BLaER1 treated with 17β-estradiol and CSF1 and Interleukin-3, amounts not matched to agents 10 nM and 100 nM (cell line): ENCODE measurements at regions not wholly inside any gene's neighbourhood (a gene's known extent, or its start where the extent isn't known, plus 50 kb on each side); places are given as distances from the start of the nearest gene placed in this dataset.

Experiments used
- H3K27ac ChIP-seq, 11 experiments: shearing (Covaris generic); formaldehyde crosslinking; 2 replicates each; pipeline ENCODE4 v1.8.1; 2022
- H3K27me3 ChIP-seq, 11 experiments: shearing (Covaris generic); formaldehyde crosslinking; 2 replicates each; pipeline ENCODE4 v1.8.1; 2022
- H3K36me3 ChIP-seq, 11 experiments: shearing (Covaris generic); formaldehyde crosslinking; 2 replicates each; pipeline ENCODE4 v1.8.1; 2022
- H3K4me1 ChIP-seq, 10 experiments: shearing (Covaris generic); formaldehyde crosslinking; 2 replicates each; pipeline ENCODE4 v1.8.1; 2022
- H3K4me2 ChIP-seq, 11 experiments: shearing (Covaris generic); formaldehyde crosslinking; 2 replicates each; pipeline ENCODE4 v1.8.1; 2022
- H3K4me3 ChIP-seq, 10 experiments: shearing (Covaris generic); formaldehyde crosslinking; 2 replicates each; pipeline ENCODE4 v1.8.1; 2022
- H3K9ac ChIP-seq, 11 experiments: shearing (Covaris generic); formaldehyde crosslinking; 2 replicates each; pipeline ENCODE4 v1.8.1; 2022
- H3K9me3 ChIP-seq, 11 experiments: shearing (Covaris generic); formaldehyde crosslinking; replicated peaks in 1 of 11; 2 replicates each; pipeline ENCODE4 v1.8.1; 2022
- H4K20me1 ChIP-seq, 11 experiments: shearing (Covaris generic); formaldehyde crosslinking; 2 replicates each; pipeline ENCODE4 v1.8.1; 2022
- Cebpa-rat ChIP-seq, 11 experiments: shearing (Covaris generic); IDR thresholded peaks; 2 replicates each; pipeline ENCODE4 v1.8.1; 2022

- Histone ChIP-seq H3K27me3 (no peaks in the 10 kb centered on the region), H3K4me1 (peaks cover 11 to 56% (median 42%) of the 10 kb centered on the region in 10 experiments), H3K4me2 (peak overlapping the region in 6 of 11 experiments; percentile 51 to 79 (median 68); a peak in 10 of 22 replicates), H3K9ac (no peak overlapping the region), H4K20me1 (no peaks in the 10 kb centered on the region; a peak in 1 of 22 replicates), H3K36me3 (no peaks in the 10 kb centered on the region), H3K27ac (no peak overlapping the region), H3K9me3 (peaks cover 0 to 7% (median 0%) of the 10 kb centered on the region in 11 experiments; a peak in 6 of 22 replicates), H3K4me3 (no peak overlapping the region)
- TF ChIP-seq Cebpa-rat (IDR thresholded peaks at IDR 0.05): no peak
These were observed 243.9 kb downstream of the RRAGC start for GRCh38 chr1:38615680-38616079.

DNA sequence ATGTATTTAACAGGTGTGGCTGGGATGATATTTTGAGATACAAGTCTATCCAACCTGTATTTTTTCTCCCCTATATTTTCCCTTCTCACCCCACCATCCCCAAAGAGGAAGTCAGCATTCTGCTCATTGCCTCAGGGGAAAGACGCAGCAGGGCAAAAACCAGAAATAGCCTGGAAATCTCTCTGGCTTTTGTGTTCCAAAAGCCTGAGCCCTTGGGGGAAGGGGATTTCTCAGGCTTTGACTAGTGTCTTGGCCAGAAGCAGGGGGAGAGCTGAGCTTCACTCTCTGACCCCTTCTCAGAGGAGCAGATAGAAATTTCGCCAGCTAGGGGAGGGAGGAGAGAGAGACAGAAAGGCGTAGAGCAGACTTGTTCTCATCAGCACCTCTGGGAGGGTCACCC, 244.7 kb downstream of the RRAGC start:
- no peak overlapping the region for H3K27ac ChIP-seq
- H3K9me3 ChIP-seq: peaks cover 0 to 7% (median 0%) of the 10 kb centered on the region in 11 experiments; a peak in 6 of 22 replicates
- no peaks in the 10 kb centered on the region for H3K27me3 ChIP-seq
- TF ChIP-seq Cebpa-rat (IDR thresholded peaks at IDR 0.05): no peak
- H4K20me1 ChIP-seq: no peaks in the 10 kb centered on the region; a peak in 1 of 22 replicates
- H3K4me3 ChIP-seq: no peak overlapping the region
- H3K4me1 ChIP-seq: peaks cover 11 to 50% (median 41%) of the 10 kb centered on the region in 10 experiments
- H3K4me2 ChIP-seq: peak overlapping the region; percentile 54 to 79 (median 67)
- peak overlapping the region in 1 of 11 experiments; percentile 14; a peak in 1 of 22 replicates for H3K9ac ChIP-seq
- H3K36me3 ChIP-seq: no peaks in the 10 kb centered on the region

DNA sequence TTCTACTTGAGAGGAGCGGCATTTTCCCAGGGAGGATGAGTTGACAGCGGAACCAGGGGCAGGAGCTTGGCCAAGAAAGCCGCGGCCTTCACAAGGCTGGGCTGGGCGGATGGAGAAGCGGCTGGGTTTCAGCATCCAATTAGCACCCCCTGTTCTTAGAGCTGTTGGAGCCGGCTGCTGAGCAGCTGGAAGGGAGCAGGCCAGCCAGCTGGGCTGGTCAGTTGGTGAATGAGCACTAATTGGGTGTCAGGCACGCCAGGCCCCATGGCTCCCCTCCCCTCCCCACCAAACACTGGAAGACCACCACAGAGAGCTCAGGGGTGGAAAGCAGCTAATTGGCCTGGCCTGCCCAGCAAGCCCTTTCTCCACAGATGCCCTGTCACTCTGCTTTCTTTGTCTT, 245.6 kb downstream of the RRAGC start:
- H3K4me1 ChIP-seq: peaks cover 11 to 50% (median 41%) of the 10 kb centered on the region in 10 experiments
- no peaks in the 10 kb centered on the region for H3K27me3 ChIP-seq
- H3K9me3 ChIP-seq: peaks cover 0 to 7% (median 0%) of the 10 kb centered on the region in 11 experiments; a peak in 6 of 22 replicates
- no peak for TF ChIP-seq Cebpa-rat (IDR thresholded peaks at IDR 0.05)
- H3K4me2 ChIP-seq: peak overlapping the region in 7 of 11 experiments; percentile 57 to 79 (median 67); a peak in 9 of 22 replicates
- H3K9ac ChIP-seq: no peak overlapping the region
- H3K27ac ChIP-seq: no peak overlapping the region
- no peaks in the 10 kb centered on the region for H3K36me3 ChIP-seq
- no peak overlapping the region for H3K4me3 ChIP-seq
- no peaks in the 10 kb centered on the region; a peak in 1 of 22 replicates for H4K20me1 ChIP-seq

DNA sequence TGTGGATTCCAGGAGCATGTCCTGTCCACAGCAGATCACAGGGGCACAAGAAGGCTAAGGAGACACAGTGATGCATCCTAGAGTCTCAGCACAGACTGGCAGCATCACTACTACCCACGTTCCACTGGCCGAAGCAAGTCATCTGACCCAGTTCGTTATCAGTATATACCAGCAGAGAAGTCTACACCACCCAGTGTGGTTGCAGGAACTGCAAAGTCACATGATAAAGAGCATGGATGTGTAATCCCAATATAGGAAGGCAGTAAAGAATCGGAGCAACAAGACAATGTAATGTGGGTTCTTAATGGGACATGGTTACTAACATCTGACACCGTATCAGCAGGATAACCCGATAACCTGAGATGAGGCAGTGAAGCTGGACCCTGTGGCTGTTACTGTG, 246.6 kb downstream of the RRAGC start:
- H3K4me1 ChIP-seq: peaks cover 11 to 50% (median 41%) of the 10 kb centered on the region in 10 experiments
- peaks cover 0 to 7% (median 0%) of the 10 kb centered on the region in 11 experiments; a peak in 6 of 22 replicates for H3K9me3 ChIP-seq
- no peak overlapping the region for H3K27ac ChIP-seq
- no peaks in the 10 kb centered on the region for H3K27me3 ChIP-seq
- TF ChIP-seq Cebpa-rat (IDR thresholded peaks at IDR 0.05): no peak
- no peaks in the 10 kb centered on the region for H3K36me3 ChIP-seq
- H4K20me1 ChIP-seq: no peaks in the 10 kb centered on the region; a peak in 1 of 22 replicates
- no peak overlapping the region for H3K4me2 ChIP-seq
- no peak overlapping the region for H3K9ac ChIP-seq
- H3K4me3 ChIP-seq: no peak overlapping the region

DNA sequence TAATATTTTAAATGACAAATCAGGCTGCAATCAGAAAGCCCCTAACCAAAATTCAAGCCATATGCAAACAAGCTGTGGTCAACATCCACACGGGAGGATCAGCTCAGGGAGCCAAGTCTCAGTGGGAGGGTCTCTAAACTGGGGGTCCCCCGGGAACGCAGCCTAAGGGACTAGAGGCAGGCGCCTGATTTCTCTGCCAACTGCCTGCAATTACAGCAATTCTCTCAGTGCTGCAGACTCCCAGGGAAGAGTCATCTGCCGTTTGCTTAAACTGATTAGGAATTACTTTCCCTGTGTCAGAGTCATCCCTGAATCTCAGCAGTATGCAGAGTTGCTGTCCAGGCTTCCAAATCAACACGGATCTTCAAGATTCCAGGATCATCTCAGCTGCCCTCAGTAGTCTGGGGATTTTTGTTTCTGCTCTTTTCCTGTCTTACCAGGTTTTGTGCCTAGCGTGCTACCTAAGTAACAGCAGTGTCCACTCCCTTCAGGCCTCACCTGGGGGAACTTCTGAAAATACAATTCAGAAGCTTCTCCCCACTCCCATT, 247.8 kb downstream of the RRAGC start:
- H3K4me2 ChIP-seq: peak overlapping the region in 7 of 11 experiments; percentile 10 to 57 (median 36); a peak in 11 of 22 replicates
- no peaks in the 10 kb centered on the region; a peak in 1 of 22 replicates for H4K20me1 ChIP-seq
- no peak overlapping the region for H3K9ac ChIP-seq
- no peak overlapping the region for H3K27ac ChIP-seq
- no peaks in the 10 kb centered on the region for H3K27me3 ChIP-seq
- H3K9me3 ChIP-seq: peaks cover 0 to 7% (median 0%) of the 10 kb centered on the region in 11 experiments; a peak in 6 of 22 replicates
- TF ChIP-seq Cebpa-rat (IDR thresholded peaks at IDR 0.05): no peak
- peaks cover 11 to 42% (median 35%) of the 10 kb centered on the region in 10 experiments for H3K4me1 ChIP-seq
- H3K4me3 ChIP-seq: no peak overlapping the region
- H3K36me3 ChIP-seq: no peaks in the 10 kb centered on the region

DNA sequence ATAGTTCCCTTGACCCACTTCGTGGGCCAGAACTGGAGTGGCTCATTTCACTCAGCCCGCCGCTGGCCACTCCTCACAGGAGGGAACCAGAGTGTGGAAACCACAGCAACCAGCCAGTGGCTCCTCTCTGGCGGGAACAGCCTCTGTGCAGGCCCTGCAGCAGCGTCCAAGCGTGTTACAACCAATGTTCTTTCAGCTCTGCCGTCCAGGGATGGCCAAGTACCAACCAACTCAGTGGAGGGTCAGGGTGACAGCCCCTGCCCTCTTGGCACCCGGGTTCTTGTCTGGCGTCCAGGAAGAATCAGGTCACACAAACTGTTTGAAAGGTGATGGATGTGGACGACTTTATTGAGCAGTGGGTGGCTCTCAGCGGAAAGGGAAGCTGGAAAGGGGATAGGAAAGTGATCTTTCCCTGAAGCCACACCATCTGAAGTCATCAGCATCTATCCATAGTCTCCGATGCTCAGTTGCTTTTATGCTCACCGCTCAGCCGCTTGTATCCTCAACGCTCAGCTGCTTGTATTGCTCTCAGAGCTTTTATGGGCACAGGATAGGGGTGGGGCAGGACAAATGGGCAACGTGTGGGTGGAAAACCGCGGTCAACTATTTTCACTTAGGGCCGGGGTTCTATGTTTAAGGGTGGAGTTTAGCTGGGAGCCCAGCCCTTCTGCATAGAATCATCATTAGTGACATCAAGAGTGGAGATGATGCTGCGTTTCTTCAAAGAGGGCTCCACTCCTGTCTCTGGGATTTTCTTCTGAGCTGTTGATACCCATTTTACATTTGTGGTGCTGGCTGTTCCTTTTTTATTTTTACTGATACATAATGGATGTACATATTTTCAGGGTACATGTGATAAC, 250.2 kb downstream of the RRAGC start:
- no peak overlapping the region for H3K4me2 ChIP-seq
- H3K4me1 ChIP-seq: peaks cover 1 to 19% (median 14%) of the 10 kb centered on the region in 10 experiments; a peak in 18 of 20 replicates
- H3K36me3 ChIP-seq: no peaks in the 10 kb centered on the region
- no peak for TF ChIP-seq Cebpa-rat (IDR thresholded peaks at IDR 0.05)
- no peak overlapping the region for H3K27ac ChIP-seq
- no peak overlapping the region for H3K9ac ChIP-seq
- H3K4me3 ChIP-seq: no peak overlapping the region
- no peaks in the 10 kb centered on the region for H3K27me3 ChIP-seq
- no peaks in the 10 kb centered on the region for H3K9me3 ChIP-seq
- no peaks in the 10 kb centered on the region; a peak in 1 of 22 replicates for H4K20me1 ChIP-seq

DNA sequence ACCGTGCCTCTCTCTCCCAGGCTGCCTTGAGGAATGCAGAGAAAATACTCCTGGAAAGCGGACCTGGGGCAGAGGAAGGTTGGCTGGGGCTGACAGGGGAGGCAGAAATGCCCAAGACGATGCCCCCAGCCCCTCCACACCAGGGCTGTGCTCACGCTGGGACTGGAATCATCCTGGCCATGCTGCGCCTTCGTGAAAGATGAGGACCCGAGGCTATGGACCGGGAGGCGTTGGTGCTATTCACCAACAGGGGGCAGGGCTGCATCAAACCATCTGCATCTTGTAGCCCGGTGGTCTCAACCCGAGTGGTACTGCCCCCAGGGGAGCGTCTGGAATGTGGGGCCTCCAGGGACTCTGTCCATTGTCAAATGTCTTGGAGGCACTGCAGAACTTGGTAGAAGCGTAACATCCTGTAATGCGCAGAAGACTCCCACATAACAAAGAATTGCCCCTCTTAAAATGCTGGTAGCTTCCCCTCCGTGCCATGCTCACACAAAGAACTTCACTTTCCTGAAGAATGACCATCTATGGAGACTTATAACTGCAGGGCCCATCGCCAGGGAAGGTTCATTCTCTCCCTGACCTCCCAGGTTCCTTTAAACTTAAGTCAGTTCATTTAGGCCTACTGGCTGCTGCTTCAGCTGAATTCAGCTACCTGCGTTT, 251.2 kb downstream of the RRAGC start:
- H3K36me3 ChIP-seq: no peaks in the 10 kb centered on the region
- H3K9ac ChIP-seq: no peak overlapping the region
- no peaks in the 10 kb centered on the region; a peak in 1 of 22 replicates for H4K20me1 ChIP-seq
- no peak overlapping the region for H3K27ac ChIP-seq
- H3K9me3 ChIP-seq: no peaks in the 10 kb centered on the region
- no peak overlapping the region for H3K4me3 ChIP-seq
- no peak for TF ChIP-seq Cebpa-rat (IDR thresholded peaks at IDR 0.05)
- H3K4me2 ChIP-seq: no peak overlapping the region
- no peaks in the 10 kb centered on the region for H3K27me3 ChIP-seq
- peaks cover 0 to 13% (median 8%) of the 10 kb centered on the region in 10 experiments; a peak in 11 of 20 replicates for H3K4me1 ChIP-seq

- Histone ChIP-seq H3K27me3 (no peaks in the 10 kb centered on the region), H3K4me3 (no peak overlapping the region)
These were observed 252.0 kb downstream of the RRAGC start for GRCh38 chr1:38607526-38607925.

DNA sequence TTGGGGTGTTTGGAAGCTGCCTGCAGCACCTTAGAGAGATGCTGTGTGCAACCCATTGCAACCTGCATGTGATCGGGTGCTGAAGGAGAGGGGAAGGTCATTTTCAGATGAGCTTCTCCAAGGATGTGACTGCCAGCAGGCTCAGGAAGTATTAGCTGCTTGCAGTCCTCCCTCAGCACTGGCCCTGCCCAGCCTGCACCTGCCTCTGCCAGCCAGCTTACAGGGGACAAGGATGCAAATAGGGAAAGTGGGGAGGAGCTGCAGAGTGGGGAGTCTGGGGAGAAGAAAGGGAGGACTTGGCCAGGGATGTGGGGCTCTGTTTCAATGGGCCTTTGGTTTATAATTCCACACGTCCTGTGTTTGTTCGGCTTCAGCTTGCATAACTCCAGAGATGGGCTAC, 254.5 kb downstream of the RRAGC start:
- Histone ChIP-seq H4K20me1 (no peaks in the 10 kb centered on the region; a peak in 1 of 22 replicates), H3K9me3 (no peaks in the 10 kb centered on the region), H3K27ac (no peak overlapping the region), H3K4me3 (no peak overlapping the region), H3K27me3 (no peaks in the 10 kb centered on the region), H3K9ac (no peak overlapping the region), H3K36me3 (no peaks in the 10 kb centered on the region), H3K4me1 (peaks cover 0 to 6% (median 0%) of the 10 kb centered on the region in 10 experiments; a peak in 2 of 20 replicates), H3K4me2 (no peak overlapping the region)
- no peak for TF ChIP-seq Cebpa-rat (IDR thresholded peaks at IDR 0.05)

More at GRCh38 chr1:38607526-38607925, 252.0 kb downstream of the RRAGC start:
- Histone ChIP-seq H3K36me3 (no peaks in the 10 kb centered on the region), H3K4me1 (peaks cover 0 to 13% (median 8%) of the 10 kb centered on the region in 10 experiments; a peak in 11 of 20 replicates), H3K27ac (no peak overlapping the region), H3K9ac (no peak overlapping the region), H3K9me3 (no peaks in the 10 kb centered on the region), H3K4me2 (no peak overlapping the region), H4K20me1 (no peaks in the 10 kb centered on the region; a peak in 1 of 22 replicates)
- no peak for TF ChIP-seq Cebpa-rat (IDR thresholded peaks at IDR 0.05)
